Fibroblast of the aortic adventitia (primary cell): ENCODE measurements at regions not wholly inside any gene's neighbourhood (a gene's known extent, or its start where the extent isn't known, plus 50 kb on each side); places are given as distances from the start of the nearest gene placed in this dataset.

Experiments
- DNase-seq: peaks from one replicate; pipeline ENCODE4 v3.0.0-alpha.2; 2010; ENCODE audit warnings: low read depth
- H3K4me3 ChIP-seq: 2 replicates; pipeline ENCODE4 v1.5.1; 2011; ENCODE audit warnings: low read depth, mild to moderate bottlenecking, control low read depth, low read length, moderate library complexity
- CTCF ChIP-seq: IDR thresholded peaks from 2 replicates; pipeline ENCODE4 v1.5.1; 2011; ENCODE audit warnings: mild to moderate bottlenecking, low read length, control low read depth, inconsistent platforms; ENCODE audit not compliant: insufficient read depth

DNA sequence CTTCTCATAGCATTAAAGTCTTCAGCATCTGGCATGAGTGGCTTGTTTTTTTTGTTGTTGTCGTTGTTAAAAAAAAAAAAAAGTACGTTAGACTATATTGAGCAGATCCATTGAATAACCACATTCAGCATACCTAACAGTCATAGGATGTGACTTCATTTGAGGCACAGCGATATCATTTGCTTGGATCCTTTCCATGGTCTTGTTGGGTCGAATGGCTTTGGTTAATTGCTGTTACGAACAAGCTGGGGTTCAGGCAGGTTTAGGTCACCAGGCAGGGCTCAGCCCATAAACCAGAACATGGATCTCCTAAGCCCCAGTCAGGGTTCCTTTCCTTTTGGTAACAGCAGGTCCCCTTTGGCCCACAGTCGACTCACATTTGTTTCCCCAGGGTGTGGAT is 76.2 kb downstream of the POLR2M start:
- no peak for TF ChIP-seq CTCF
- H3K4me3 ChIP-seq = no peak overlapping the region
- DNase-seq = no peak

GRCh38 chr15:57784081-57784511 is 77.6 kb downstream of the POLR2M start:
- no peak for TF ChIP-seq CTCF
- peak; percentile 56 for DNase-seq
- no peak overlapping the region for H3K4me3 ChIP-seq

- no peak overlapping the region for H3K4me3 ChIP-seq
- no peak for DNase-seq
- no peak for TF ChIP-seq CTCF
These were observed 78.5 kb downstream of the POLR2M start for GRCh38 chr15:57785039-57785438.

- TF ChIP-seq CTCF = no peak
- H3K4me3 ChIP-seq = no peak overlapping the region
- no peak for DNase-seq
These were observed 79.4 kb downstream of the POLR2M start for GRCh38 chr15:57785959-57786358.

- TF ChIP-seq CTCF = no peak
- H3K4me3 ChIP-seq = no peak overlapping the region
- DNase-seq = peak; percentile 40
These were observed 82.7 kb downstream of the POLR2M start for GRCh38 chr15:57789225-57789624.

- no peak overlapping the region for H3K4me3 ChIP-seq
- no peak for DNase-seq
- no peak for TF ChIP-seq CTCF
These were observed 86.4 kb downstream of the POLR2M start for GRCh38 chr15:57792724-57793449.

DNA sequence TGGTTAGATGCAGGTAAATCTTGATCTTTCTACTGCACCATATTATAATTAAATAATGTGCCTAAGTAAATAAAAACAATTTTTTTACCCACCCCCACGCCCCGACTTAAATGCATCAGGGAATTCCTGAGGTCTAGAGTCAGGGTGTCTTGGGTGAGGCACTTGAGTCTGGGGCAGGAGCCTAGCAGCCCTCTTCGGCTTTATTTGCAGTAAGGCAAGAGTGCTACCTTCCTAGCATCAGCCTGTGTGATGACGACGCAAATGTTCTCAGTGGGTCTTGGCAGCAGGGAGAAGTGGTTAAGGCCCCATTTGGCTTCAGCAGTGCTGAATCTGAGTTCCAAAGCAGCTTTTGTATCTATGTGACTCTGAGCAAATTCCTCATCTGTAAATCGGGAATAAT is 88.7 kb downstream of the POLR2M start:
- no peak overlapping the region for H3K4me3 ChIP-seq
- TF ChIP-seq CTCF = no peak
- DNase-seq = no peak
